NCI-H2081 (cell line): ENCODE measurements at regions not wholly inside any gene's neighbourhood (a gene's known extent, or its start where the extent isn't known, plus 50 kb on each side); places are given as distances from the start of the nearest gene placed in this dataset.

Source experiments
- DNase-seq, 2 experiments: peaks; one replicate each; lab custom pipeline; 2025; lab: John Stamatoyannopoulos, UW

GRCh38 chr15:77759896-77760592, 127.3 kb upstream of the LINGO1 start:
- DNase-seq = peak in 1 of 2 experiments; percentile 26

- no peak for DNase-seq
Observed at GRCh38 chr15:77753939-77754338, 121.2 kb upstream of the LINGO1 start.

GRCh38 chr15:77753281-77753873, 120.7 kb upstream of the LINGO1 start:
- no peak for DNase-seq

GRCh38 chr15:77749998-77750540, 117.4 kb upstream of the LINGO1 start:
- DNase-seq = no peak

GRCh38 chr15:77749236-77749997, 116.7 kb upstream of the LINGO1 start:
- DNase-seq = no peak

GRCh38 chr15:77748078-77749064, 115.7 kb upstream of the LINGO1 start:
- no peak for DNase-seq

- DNase-seq = no peak
Observed at GRCh38 chr15:77747175-77748077, 114.7 kb upstream of the LINGO1 start.

GRCh38 chr15:77746254-77747174, 113.8 kb upstream of the LINGO1 start:
- DNase-seq = no peak

GRCh38 chr15:77744398-77744797, 111.7 kb upstream of the LINGO1 start:
- no peak for DNase-seq

- no peak for DNase-seq
Observed at GRCh38 chr15:77742570-77742969, 109.9 kb upstream of the LINGO1 start.

GRCh38 chr15:77742127-77742526, 109.4 kb upstream of the LINGO1 start:
- DNase-seq = no peak

GRCh38 chr15:77741106-77741505, 108.4 kb upstream of the LINGO1 start:
- DNase-seq = no peak

- DNase-seq = peak; percentile 80 to 92
Observed at GRCh38 chr15:77739591-77740378, 107.1 kb upstream of the LINGO1 start.

GRCh38 chr15:77738441-77739302, 106.0 kb upstream of the LINGO1 start:
- peak; percentile 97 to 98 for DNase-seq

GRCh38 chr15:77738038-77738370, 105.3 kb upstream of the LINGO1 start:
- no peak for DNase-seq

- no peak for DNase-seq
Observed at GRCh38 chr15:77737238-77738037, 104.7 kb upstream of the LINGO1 start.

GRCh38 chr15:77734306-77734705, 101.6 kb upstream of the LINGO1 start:
- DNase-seq = no peak
